Activated T-helper 1 cell treated with Interleukin-2 at 50 U/mL for 16 hours (primary cell): ENCODE measurements at regions not wholly inside any gene's neighbourhood (a gene's known extent, or its start where the extent isn't known, plus 50 kb on each side); places are given as distances from the start of the nearest gene placed in this dataset.

Experiments used
- DNase-seq: peaks from one replicate; pipeline ENCODE4 v3.0.0-alpha.2; 2020; ENCODE audit warnings: low read depth

- DNase-seq = no peak
Observed at GRCh38 chr2:120898961-120899750, 163.5 kb downstream of the GLI2 start.

- no peak for DNase-seq
Observed at GRCh38 chr2:120899771-120900170, 164.1 kb downstream of the GLI2 start.

GRCh38 chr2:120901201-120901600 lies 165.5 kb downstream of the GLI2 start:
- DNase-seq = no peak

GRCh38 chr2:120902592-120902991 lies 166.9 kb downstream of the GLI2 start:
- no peak for DNase-seq

GRCh38 chr2:120904379-120904778 lies 168.7 kb downstream of the GLI2 start:
- DNase-seq = no peak

GRCh38 chr2:120904830-120905234 lies 169.2 kb downstream of the GLI2 start:
- DNase-seq = no peak

- DNase-seq = no peak
Observed at GRCh38 chr2:120905298-120905697, 169.6 kb downstream of the GLI2 start.

- DNase-seq = no peak
Observed at GRCh38 chr2:120905824-120906571, 170.3 kb downstream of the GLI2 start.

GRCh38 chr2:120906914-120907313 lies 171.2 kb downstream of the GLI2 start:
- DNase-seq = no peak

- no peak for DNase-seq
Observed at GRCh38 chr2:120907822-120908221, 172.2 kb downstream of the GLI2 start.

GRCh38 chr2:120908314-120908975 lies 172.8 kb downstream of the GLI2 start:
- no peak for DNase-seq

- DNase-seq = no peak
Observed at GRCh38 chr2:120909102-120909501, 173.4 kb downstream of the GLI2 start.

GRCh38 chr2:120910164-120910563 lies 174.5 kb downstream of the GLI2 start:
- no peak for DNase-seq

GRCh38 chr2:120910956-120911951 lies 175.6 kb downstream of the GLI2 start:
- no peak for DNase-seq

GRCh38 chr2:120912101-120912985 lies 176.7 kb downstream of the GLI2 start:
- no peak for DNase-seq

- no peak for DNase-seq
Observed at GRCh38 chr2:120913972-120914838, 178.5 kb downstream of the GLI2 start.

- no peak for DNase-seq
Observed at GRCh38 chr2:120914839-120915521, 179.3 kb downstream of the GLI2 start.

GRCh38 chr2:120915670-120916069 lies 180.0 kb downstream of the GLI2 start:
- no peak for DNase-seq

- DNase-seq = no peak
Observed at GRCh38 chr2:120916446-120916845, 180.8 kb downstream of the GLI2 start.
